K562 (cell line): ENCODE measurements at regions not wholly inside any gene's neighbourhood (a gene's known extent, or its start where the extent isn't known, plus 50 kb on each side); places are given as distances from the start of the nearest gene placed in this dataset.

Source experiments
- ATAC-seq: fragments of 200-7000 bp; cut with Tn5 transposase; 3 replicates; pipeline ENCODE4 v1.9.1; 2020; ENCODE audit warnings: moderate library complexity
- BruUV-seq: library from RNA; stranded (reverse); fragments of 400-500 nt; replicated peaks from 2 replicates; lab custom pipeline; 2021; lab: Mats Ljungman, UMichigan
- CTCF ChIA-PET: fragments of 300-600 bp; formaldehyde crosslinking; extraction: SDS; loops from one replicate; lab custom pipeline; 2021; ENCODE audit warnings: low intra/inter-chr PET ratio; lab: Yijun Ruan, JAX
- POLR2A ChIA-PET: fragments of 300-600, 350-650 bp; sonication (Branson Sonifier 250); formaldehyde crosslinking; extraction: SDS; loops from one replicate; lab custom pipeline; 2021; ENCODE audit warnings: antibody characterized with exemption, inconsistent platforms; lab: Yijun Ruan, JAX
- DNase-seq, 4 experiments: peaks; one replicate each; pipeline versions ENCODE4 v3.0.0 to v3.0.0-alpha.2; 2011 to 2018; ENCODE audit warnings: low spot score in 3 of 4, mixed read lengths in 3 of 4; ENCODE audit errors: extremely low read depth in 1 of 4
- FAIRE-seq: peaks from 2 replicates; lab custom pipeline; 2011; peaks lifted over from hg19 to GRCh38; lab: Jason Lieb, UNC
- H2AFZ ChIP-seq: 2 replicates; pipeline ENCODE4 v1.6.0; 2011; ENCODE audit warnings: low read depth, low read length, control low read depth, inconsistent platforms
- H3K27ac ChIP-seq: fragments of 200-600 bp; 3 replicates; pipeline ENCODE4 v1.8.0; 2011; ENCODE audit warnings: low read depth, mild to moderate bottlenecking, control low read depth, inconsistent platforms, low read length, moderate library complexity, mixed read lengths; ENCODE audit errors: extremely low read depth
- H3K27me3 ChIP-seq, 2 experiments: fragments of 300-600 bp in 1 of 2; 2 replicates in 1 of 2; 3 replicates in 1 of 2; pipeline versions ENCODE4 v1.6.0 to v1.8.0; 2011; ENCODE audit warnings: inconsistent platforms in 2 of 2, low read length in 2 of 2, mild to moderate bottlenecking in 1 of 2, mixed read lengths in 1 of 2, moderate library complexity in 1 of 2; ENCODE audit not compliant: control insufficient read depth in 2 of 2, insufficient read depth in 2 of 2
- H3K36me3 ChIP-seq: fragments of 300-600 bp; 3 replicates; pipeline ENCODE4 v1.8.0; 2011; ENCODE audit warnings: mild to moderate bottlenecking, low read length, inconsistent platforms; ENCODE audit not compliant: control insufficient read depth, insufficient read depth
- H3K4me1 ChIP-seq, 2 experiments: fragments of 200-600 bp in 1 of 2; replicated peaks in 1 of 2; 2 replicates in 1 of 2; 3 replicates in 1 of 2; pipeline versions ENCODE4 v1.5.1 to v1.8.0; 2011; ENCODE audit warnings: inconsistent platforms in 2 of 2, low read length in 2 of 2, mild to moderate bottlenecking in 1 of 2, mixed read lengths in 1 of 2, moderate library complexity in 1 of 2; ENCODE audit not compliant: control insufficient read depth in 2 of 2, insufficient read depth in 2 of 2
- H3K4me2 ChIP-seq: 2 replicates; pipeline ENCODE4 v1.6.1; 2011; ENCODE audit warnings: low read length, control low read depth, inconsistent platforms, mixed read lengths; ENCODE audit not compliant: insufficient read depth
- H3K4me3 ChIP-seq: fragments of 200-600 bp; sonication (generic), shearing (Covaris generic); 2 replicates; pipeline ENCODE4 v1.5.1; 2016; ENCODE audit warnings: control low read depth, inconsistent platforms
- H3K79me2 ChIP-seq: fragments of 200-600 bp; 3 replicates; pipeline ENCODE4 v1.8.0; 2011; ENCODE audit warnings: low read length, inconsistent platforms; ENCODE audit not compliant: control insufficient read depth, insufficient read depth
- H3K9ac ChIP-seq, 2 experiments: 2 replicates each; pipeline versions ENCODE4 v1.6.0 to v1.6.1; 2011; ENCODE audit warnings: low read depth in 2 of 2, low read length in 2 of 2, control low read depth in 1 of 2, inconsistent platforms in 1 of 2, mild to moderate bottlenecking in 1 of 2, mixed read lengths in 1 of 2; ENCODE audit not compliant: insufficient read depth in 1 of 2
- H3K9me1 ChIP-seq: one replicate; pipeline ENCODE4 v1.6.0; 2011; ENCODE audit warnings: inconsistent platforms, mild to moderate bottlenecking, low read length, moderate library complexity; ENCODE audit not compliant: control insufficient read depth, insufficient read depth
- H3K9me3 ChIP-seq: replicated peaks from 2 replicates; pipeline ENCODE4 v1.5.1; 2011; ENCODE audit warnings: low read depth, low read length, inconsistent platforms; ENCODE audit not compliant: control insufficient read depth, insufficient read depth
- H4K20me1 ChIP-seq: replicated peaks from 2 replicates; pipeline ENCODE4 v1.6.1; 2011; ENCODE audit warnings: low read length, inconsistent platforms, mixed read lengths; ENCODE audit not compliant: control insufficient read depth, insufficient read depth
- CBX3 ChIP-seq, 2 experiments: IDR thresholded peaks; 1 replicate in 1 of 2; 2 replicates in 1 of 2; pipeline ENCODE4 v1.6.1; 2012; ENCODE audit warnings: inconsistent platforms in 2 of 2, low read length in 2 of 2, borderline replicate concordance in 1 of 2, control low read depth in 1 of 2
- CHCHD3 ChIP-seq: fragments of 250-450 bp; sonication (Bioruptor Pico); IDR thresholded peaks from 2 replicates; pipeline ENCODE4 v2.1.2; 2022; ENCODE audit warnings: mild to moderate bottlenecking
- CREBBP ChIP-seq: IDR thresholded peaks from one replicate; pipeline ENCODE4 v1.6.1; 2012; ENCODE audit warnings: low read depth, mild to moderate bottlenecking, control low read depth, inconsistent platforms, low read length
- HDAC1 ChIP-seq, 2 experiments: fragments of 450-650 bp; IDR thresholded peaks; 2 replicates each; pipeline ENCODE4 v1.6.1; 2016 to 2017; ENCODE audit warnings: inconsistent platforms in 1 of 2, mild to moderate bottlenecking in 1 of 2, moderate library complexity in 1 of 2
- HDAC8 ChIP-seq: fragments of 450-650 bp; IDR thresholded peaks from 2 replicates; pipeline ENCODE4 v1.6.1; 2016; ENCODE audit warnings: mild to moderate bottlenecking, missing genetic modification characterization, moderate library complexity, missing compliant biosample characterization
- MTA2 ChIP-seq: fragments of 450-650 bp; IDR thresholded peaks from 2 replicates; pipeline ENCODE4 v1.6.1; 2016; ENCODE audit warnings: low read depth
- OTX1 ChIP-seq: fragments of 450-650 bp; formaldehyde crosslinking; IDR thresholded peaks from 2 replicates; pipeline ENCODE4 v1.4.0; 2022; ENCODE audit warnings: mild to moderate bottlenecking
- POU5F1 ChIP-seq: fragments of 150-350 bp; IDR thresholded peaks from 2 replicates; pipeline ENCODE4 v1.6.1; 2014; ENCODE audit warnings: borderline replicate concordance, low read length, low read depth, mild to moderate bottlenecking; ENCODE audit not compliant: partially characterized antibody
- PRDM10 ChIP-seq: fragments of 450-650 bp; IDR thresholded peaks from 2 replicates; pipeline ENCODE4 v1.6.1; 2018; ENCODE audit not compliant: partially characterized antibody
- TCF7L2 ChIP-seq: fragments of 150-350 bp; IDR thresholded peaks from 2 replicates; pipeline ENCODE4 v1.6.1; 2016; ENCODE audit warnings: low read depth, mild to moderate bottlenecking, low read length, moderate library complexity
- THRA ChIP-seq: fragments of 450-650 bp; IDR thresholded peaks from 2 replicates; pipeline ENCODE4 v1.6.1; 2017; ENCODE audit warnings: mild to moderate bottlenecking, moderate library complexity
- ZFPM2 ChIP-seq: fragments of 250-450 bp; sonication (Bioruptor Pico); IDR thresholded peaks from 2 replicates; pipeline ENCODE4 v1.5.1; 2022; ENCODE audit warnings: mild to moderate bottlenecking
- ZNF224 ChIP-seq: sonication (generic); formaldehyde crosslinking; IDR thresholded peaks from 2 replicates; pipeline ENCODE4 v1.8.0; 2022; ENCODE audit warnings: mild to moderate bottlenecking, missing genetic modification reagents
- ZNF398 ChIP-seq: fragments of 250-450 bp; sonication (Bioruptor Pico); IDR thresholded peaks from 2 replicates; pipeline ENCODE4 v1.8.0; 2021; ENCODE audit warnings: moderate library complexity, mild to moderate bottlenecking, inconsistent platforms
- ZNF584 ChIP-seq: fragments of 200-800 bp; sonication (Bioruptor generic); IDR thresholded peaks from 2 replicates; pipeline ENCODE4 v1.6.1; 2016; ENCODE audit warnings: low read depth, mild to moderate bottlenecking, missing genetic modification characterization, missing compliant biosample characterization
- WGBS: fragments of 100-300 bp; shearing (Covaris generic); methylation state at CpG from one replicate; pipeline ENCODE4 v1.1.6; 2016; ENCODE audit warnings: low coverage, mixed read lengths; ENCODE audit not compliant: insufficient coverage; ENCODE audit errors: missing lambda C conversion rate; 5-methylcytosine and 5-hydroxymethylcytosine counted together
- in situ Hi-C: fragments of 300-500 bp; cut with MboI; formaldehyde crosslinking; loops from 4 replicates; pipeline ENCODE4 v1.15.0; 2018; ENCODE audit warnings: inconsistent platforms, mixed read lengths
- intact Hi-C: fragments of 100-400 bp; cut with micrococcal nuclease; formaldehyde crosslinking; loops from 2 replicates; pipeline ENCODE4 v1.14.2; 2022

- no peak for TF ChIP-seq MTA2
- TF ChIP-seq ZFPM2 = no peak
- no peak for TF ChIP-seq HDAC1 (IDR thresholded peaks at IDR 0.05)
- TF ChIP-seq POU5F1 = no peak
- TF ChIP-seq ZNF224 (CRISPR knock-in tag) = no peak
- no peak for TF ChIP-seq ZNF398 (CRISPR knock-in tag)
- TF ChIP-seq ZNF584 (CRISPR knock-in tag) = no peak
- no peak for TF ChIP-seq CHCHD3 (CRISPR knock-in tag)
- TF ChIP-seq TCF7L2 = no peak
- TF ChIP-seq THRA = no peak
- TF ChIP-seq PRDM10 = no peak
- no peak for TF ChIP-seq HDAC8 (tag)
- no peak for TF ChIP-seq CBX3 (IDR thresholded peaks at IDR 0.05; ENCODE audit: borderline replicate concordance in 1 of 2, low read length in 2 of 2)
- no peak for TF ChIP-seq CREBBP
- TF ChIP-seq OTX1 = no peak
- DNase-seq = no peak
- Histone ChIP-seq H3K4me2 (no peak overlapping the region), H4K20me1 (no peaks in the 10 kb centered on the region), H3K9me1 (no peaks in the 10 kb centered on the region), H3K27me3 (no peaks in the 10 kb centered on the region), H3K4me1 (no peaks in the 10 kb centered on the region; a peak in 1 of 5 replicates), H3K27ac (no peak overlapping the region), H3K36me3 (no peaks in the 10 kb centered on the region), H3K9me3 (no peaks in the 10 kb centered on the region), H3K79me2 (no peaks in the 10 kb centered on the region), H3K9ac (no peak overlapping the region), H3K4me3 (no peak overlapping the region), H2AFZ (no peak overlapping the region)
- BruUV-seq = no TSS peak
- intact Hi-C loops (no loop called here), in situ Hi-C loops (no loop called here)
- FAIRE-seq = no peak
- 0% methylated on average over 4 of the region's 4 CpGs for WGBS
- POLR2A ChIA-PET = no interaction called here
- CTCF ChIA-PET = no interaction called here
- ATAC-seq = no peak
Observed at GRCh38 chr12:80041692-80042091, 57.6 kb upstream of the OTOGL start.
